Activated gamma-delta T cell treated with Interleukin-2 at 50 U/mL for 16 hours (primary cell): ENCODE measurements at regions not wholly inside any gene's neighbourhood (a gene's known extent, or its start where the extent isn't known, plus 50 kb on each side); places are given as distances from the start of the nearest gene placed in this dataset.

Experiments
- DNase-seq: peaks from one replicate; pipeline ENCODE4 v3.0.0-alpha.2; 2020

- no peak for DNase-seq
Observed at GRCh38 chr11:37695283-37695682, 1097.2 kb upstream of the RAG2 start.

- no peak for DNase-seq
Observed at GRCh38 chr11:37689951-37690350, 1091.9 kb upstream of the RAG2 start.

- DNase-seq, result no peak
Observed at GRCh38 chr11:37688456-37688855, 1090.4 kb upstream of the RAG2 start.

GRCh38 chr11:37687130-37687529 is 1089.1 kb upstream of the RAG2 start:
- DNase-seq, result no peak

GRCh38 chr11:37671321-37671720 is 1073.3 kb upstream of the RAG2 start:
- no peak for DNase-seq

GRCh38 chr11:37666960-37667359 is 1068.9 kb upstream of the RAG2 start:
- DNase-seq, result no peak

- DNase-seq, result no peak
Observed at GRCh38 chr11:37657645-37658044, 1059.6 kb upstream of the RAG2 start.

- no peak for DNase-seq
Observed at GRCh38 chr11:37647767-37648166, 1049.7 kb upstream of the RAG2 start.

- DNase-seq, result no peak
Observed at GRCh38 chr11:37643968-37644367, 1045.9 kb upstream of the RAG2 start.

- no peak for DNase-seq
Observed at GRCh38 chr11:37642296-37642695, 1044.3 kb upstream of the RAG2 start.

GRCh38 chr11:37632748-37633147 is 1034.7 kb upstream of the RAG2 start:
- no peak for DNase-seq

GRCh38 chr11:37630866-37631265 is 1032.8 kb upstream of the RAG2 start:
- DNase-seq, result no peak

- no peak for DNase-seq
Observed at GRCh38 chr11:37623778-37624177, 1025.7 kb upstream of the RAG2 start.

GRCh38 chr11:37621662-37622061 is 1023.6 kb upstream of the RAG2 start:
- DNase-seq, result no peak

GRCh38 chr11:37616291-37616690 is 1018.3 kb upstream of the RAG2 start:
- DNase-seq, result no peak

- DNase-seq, result no peak
Observed at GRCh38 chr11:37613031-37613430, 1015.0 kb upstream of the RAG2 start.

- DNase-seq, result no peak
Observed at GRCh38 chr11:37612146-37612545, 1014.1 kb upstream of the RAG2 start.

GRCh38 chr11:37605229-37605628 is 1007.2 kb upstream of the RAG2 start:
- no peak for DNase-seq

GRCh38 chr11:37598381-37598780 is 1000.3 kb upstream of the RAG2 start:
- no peak for DNase-seq

GRCh38 chr11:37597776-37598175 is 999.7 kb upstream of the RAG2 start:
- no peak for DNase-seq

- no peak for DNase-seq
Observed at GRCh38 chr11:37595845-37596244, 997.8 kb upstream of the RAG2 start.

GRCh38 chr11:37574361-37574760 is 976.3 kb upstream of the RAG2 start:
- DNase-seq, result no peak

- DNase-seq, result no peak
Observed at GRCh38 chr11:37572491-37573171, 974.6 kb upstream of the RAG2 start.

GRCh38 chr11:37571246-37571645 is 973.2 kb upstream of the RAG2 start:
- DNase-seq, result no peak

GRCh38 chr11:37560991-37561390 is 963.0 kb upstream of the RAG2 start:
- no peak for DNase-seq

- DNase-seq, result no peak
Observed at GRCh38 chr11:37560346-37560745, 962.3 kb upstream of the RAG2 start.
